ENCODE measurements at regions not wholly inside any gene's neighbourhood (a gene's known extent, or its start where the extent isn't known, plus 50 kb on each side); places are given as distances from the start of the nearest gene placed in this dataset.
A peak's percentile ranks its signal among the peaks of the same experiment; 100 is the strongest.
"Not testable (repeated sequence)": the region's sequence is repeated elsewhere in the genome, so short reads cannot be mapped to it uniquely, and the experiment has no call there.

- H3K9me3 Mint-ChIP-seq, result peaks cover 0 to 4% of the 10 kb centered on the region in 2 donors
- no peaks in the 10 kb centered on the region for H3K4me1 Mint-ChIP-seq
- no peak for ATAC-seq (replicated peaks)
Measured at GRCh38 chr2:195296490-195296889, 360.5 kb upstream of the SLC39A10 start.

GRCh38 chr2:195289081-195289480, 367.9 kb upstream of the SLC39A10 start:
- Mint-ChIP-seq H3K9me3 (peaks cover 0 to 2% of the 10 kb centered on the region in 2 donors), H3K4me3 (no peak overlapping the region), H3K27ac (no peak overlapping the region), H3K27me3 (no peaks in the 10 kb centered on the region), H3K36me3 (no peaks in the 10 kb centered on the region), H3K4me1 (no peaks in the 10 kb centered on the region)
- DNase-seq (no peak), ATAC-seq (replicated peaks) (no peak)

More at GRCh38 chr2:195296490-195296889, 360.5 kb upstream of the SLC39A10 start:
- DNase-seq, result no peak
- Mint-ChIP-seq H3K36me3 (peaks cover 0 to 2% of the 10 kb centered on the region in 2 donors), H3K27me3 (no peaks in the 10 kb centered on the region), H3K4me3 (no peak overlapping the region), H3K27ac (no peak overlapping the region)

- ATAC-seq (replicated peaks) (no peak), DNase-seq (no peak)
- H3K27me3 Mint-ChIP-seq, result no peaks in the 10 kb centered on the region
- no peaks in the 10 kb centered on the region for H3K36me3 Mint-ChIP-seq
- no peak overlapping the region for H3K27ac Mint-ChIP-seq
- H3K4me1 Mint-ChIP-seq, result no peaks in the 10 kb centered on the region
- no peaks in the 10 kb centered on the region for H3K9me3 Mint-ChIP-seq
- no peak overlapping the region for H3K4me3 Mint-ChIP-seq
Measured at GRCh38 chr2:195279840-195280427, 377.1 kb upstream of the SLC39A10 start.

GRCh38 chr2:195270466-195271039, 386.5 kb upstream of the SLC39A10 start:
- Mint-ChIP-seq H3K4me3 (no peak overlapping the region), H3K27ac (no peak overlapping the region), H3K4me1 (no peaks in the 10 kb centered on the region), H3K36me3 (no peaks in the 10 kb centered on the region), H3K9me3 (no peaks in the 10 kb centered on the region), H3K27me3 (peaks cover 0 to 3% of the 10 kb centered on the region in 2 donors)
- ATAC-seq (replicated peaks) (no peak), DNase-seq (no peak)

- Mint-ChIP-seq H3K9me3 (no peaks in the 10 kb centered on the region), H3K27ac (no peak overlapping the region), H3K36me3 (no peaks in the 10 kb centered on the region), H3K27me3 (peaks cover 0 to 3% of the 10 kb centered on the region in 2 donors), H3K4me3 (no peak overlapping the region), H3K4me1 (no peaks in the 10 kb centered on the region)
- no peak for ATAC-seq (replicated peaks)
- no peak for DNase-seq
Measured at GRCh38 chr2:195269220-195269619, 387.8 kb upstream of the SLC39A10 start.

GRCh38 chr2:195257979-195258378, 399.0 kb upstream of the SLC39A10 start:
- Mint-ChIP-seq H3K4me3 (no peak overlapping the region), H3K27me3 (no peaks in the 10 kb centered on the region)
- no peak for ATAC-seq (replicated peaks)

GRCh38 chr2:195252018-195252417, 405.0 kb upstream of the SLC39A10 start:
- no peak for ATAC-seq (replicated peaks)
- no peak overlapping the region for H3K27ac Mint-ChIP-seq
- peaks cover 7 to 8% of the 10 kb centered on the region in 2 donors for H3K9me3 Mint-ChIP-seq
- peaks cover 0 to 3% of the 10 kb centered on the region in 2 donors for H3K36me3 Mint-ChIP-seq
- H3K27me3 Mint-ChIP-seq, result no peaks in the 10 kb centered on the region
- no peak for DNase-seq
- no peak overlapping the region for H3K4me3 Mint-ChIP-seq
- no peaks in the 10 kb centered on the region for H3K4me1 Mint-ChIP-seq

More at GRCh38 chr2:195257979-195258378, 399.0 kb upstream of the SLC39A10 start:
- peaks cover 3% of the 10 kb centered on the region in 2 donors for H3K9me3 Mint-ChIP-seq
- H3K4me1 Mint-ChIP-seq, result no peaks in the 10 kb centered on the region
- DNase-seq, result no peak
- peaks cover 0 to 3% of the 10 kb centered on the region in 2 donors for H3K36me3 Mint-ChIP-seq
- H3K27ac Mint-ChIP-seq, result no peak overlapping the region

GRCh38 chr2:195251214-195251613, 405.8 kb upstream of the SLC39A10 start:
- no peak overlapping the region for H3K4me3 Mint-ChIP-seq
- H3K27ac Mint-ChIP-seq, result no peak overlapping the region
- no peaks in the 10 kb centered on the region for H3K27me3 Mint-ChIP-seq
- peaks cover 7 to 9% of the 10 kb centered on the region in 2 donors for H3K9me3 Mint-ChIP-seq
- H3K4me1 Mint-ChIP-seq, result no peaks in the 10 kb centered on the region
- DNase-seq (no peak), ATAC-seq (replicated peaks) (no peak)
- H3K36me3 Mint-ChIP-seq, result peaks cover 0 to 3% of the 10 kb centered on the region in 2 donors

GRCh38 chr2:195238826-195239225, 418.2 kb upstream of the SLC39A10 start:
- DNase-seq (no peak), ATAC-seq (replicated peaks) (no peak)
- Mint-ChIP-seq H3K36me3 (no peaks in the 10 kb centered on the region), H3K4me3 (no peak overlapping the region), H3K4me1 (no peaks in the 10 kb centered on the region), H3K27ac (no peak overlapping the region), H3K9me3 (no peaks in the 10 kb centered on the region), H3K27me3 (no peaks in the 10 kb centered on the region)

GRCh38 chr2:195238379-195238778, 418.6 kb upstream of the SLC39A10 start:
- ATAC-seq (replicated peaks), result peak in 1 of 2 donors; percentile 16
- Mint-ChIP-seq H3K4me3 (no peak overlapping the region), H3K27me3 (no peaks in the 10 kb centered on the region), H3K27ac (no peak overlapping the region), H3K36me3 (no peaks in the 10 kb centered on the region), H3K9me3 (no peaks in the 10 kb centered on the region), H3K4me1 (no peaks in the 10 kb centered on the region)
- no peak for DNase-seq

GRCh38 chr2:195228547-195228946, 428.5 kb upstream of the SLC39A10 start:
- not testable (repeated sequence) for H3K36me3 Mint-ChIP-seq; H3K9me3 Mint-ChIP-seq; H3K27me3 Mint-ChIP-seq; H3K4me3 Mint-ChIP-seq; DNase-seq; H3K4me1 Mint-ChIP-seq; H3K27ac Mint-ChIP-seq; ATAC-seq (replicated peaks)

- no peak overlapping the region for H3K4me3 Mint-ChIP-seq
- no peaks in the 10 kb centered on the region for H3K4me1 Mint-ChIP-seq
- peaks cover 0 to 7% of the 10 kb centered on the region in 2 donors for H3K27me3 Mint-ChIP-seq
- no peak overlapping the region for H3K27ac Mint-ChIP-seq
- H3K36me3 Mint-ChIP-seq, result no peaks in the 10 kb centered on the region
- DNase-seq, result no peak
- no peak for ATAC-seq (replicated peaks)
- no peaks in the 10 kb centered on the region for H3K9me3 Mint-ChIP-seq
Measured at GRCh38 chr2:195214072-195214471, 443.0 kb upstream of the SLC39A10 start.

GRCh38 chr2:195212586-195212985, 444.4 kb upstream of the SLC39A10 start:
- peaks cover 0 to 7% of the 10 kb centered on the region in 2 donors for H3K27me3 Mint-ChIP-seq
- no peaks in the 10 kb centered on the region for H3K36me3 Mint-ChIP-seq
- no peaks in the 10 kb centered on the region for H3K9me3 Mint-ChIP-seq
- no peak overlapping the region for H3K4me3 Mint-ChIP-seq
- H3K4me1 Mint-ChIP-seq, result no peaks in the 10 kb centered on the region
- DNase-seq (no peak), ATAC-seq (replicated peaks) (no peak)
- H3K27ac Mint-ChIP-seq, result no peak overlapping the region

GRCh38 chr2:195202163-195202845, 454.7 kb upstream of the SLC39A10 start:
- H3K27me3 Mint-ChIP-seq, result no peaks in the 10 kb centered on the region
- H3K9me3 Mint-ChIP-seq, result no peaks in the 10 kb centered on the region
- no peak overlapping the region for H3K27ac Mint-ChIP-seq
- H3K36me3 Mint-ChIP-seq, result no peaks in the 10 kb centered on the region
- no peak for ATAC-seq (replicated peaks)
- H3K4me1 Mint-ChIP-seq, result no peaks in the 10 kb centered on the region
- no peak for DNase-seq
- H3K4me3 Mint-ChIP-seq, result no peak overlapping the region

- no peak overlapping the region for H3K4me3 Mint-ChIP-seq
- H3K36me3 Mint-ChIP-seq, result no peaks in the 10 kb centered on the region
- no peak for ATAC-seq (replicated peaks)
- no peak overlapping the region for H3K27ac Mint-ChIP-seq
- H3K27me3 Mint-ChIP-seq, result no peaks in the 10 kb centered on the region
- H3K9me3 Mint-ChIP-seq, result no peaks in the 10 kb centered on the region
- DNase-seq, result no peak
- H3K4me1 Mint-ChIP-seq, result no peaks in the 10 kb centered on the region
Measured at GRCh38 chr2:195199864-195200263, 457.2 kb upstream of the SLC39A10 start.
